Esophagus muscularis mucosa (tissue), 4 donors: ENCODE measurements at regions not wholly inside any gene's neighbourhood (a gene's known extent, or its start where the extent isn't known, plus 50 kb on each side); places are given as distances from the start of the nearest gene placed in this dataset.

Experiments used
- CTCF ChIP-seq, 3 experiments: fragments of 200-600 bp in 2 of 3; fragments of 450-650 bp in 1 of 3; sonication (generic) in 2 of 3; IDR thresholded peaks; one replicate each; pipeline ENCODE4 v1.5.1; 2017 to 2019; ENCODE audit warnings: antibody characterized with exemption in 3 of 3, mild to moderate bottlenecking in 2 of 3, moderate library complexity in 1 of 3
- EP300 ChIP-seq: sonication (generic); formaldehyde crosslinking; IDR thresholded peaks from one replicate; pipeline ENCODE4 v1.6.1; 2017; ENCODE audit warnings: antibody characterized with exemption
- POLR2A ChIP-seq: fragments of 450-650 bp; IDR thresholded peaks from one replicate; pipeline ENCODE4 v1.6.1; 2017; ENCODE audit warnings: antibody characterized with exemption, moderate library complexity, mild to moderate bottlenecking, low read depth
- POLR2AphosphoS5 ChIP-seq, 2 donors: sonication (generic); formaldehyde crosslinking; IDR thresholded peaks; one replicate each; pipeline ENCODE4 v1.6.1; 2017; ENCODE audit warnings: antibody characterized with exemption in 2 of 2

- no peak for TF ChIP-seq CTCF (IDR thresholded peaks at IDR 0.05)
- no peak for TF ChIP-seq EP300
- TF ChIP-seq POLR2A, result no peak
- no peak for TF ChIP-seq POLR2AphosphoS5 (IDR thresholded peaks at IDR 0.05)
These were observed 183.4 kb upstream of the ADCY1 start for GRCh38 chr7:45390731-45391130.
